ENCODE measurements at regions not wholly inside any gene's neighbourhood (a gene's known extent, or its start where the extent isn't known, plus 50 kb on each side); places are given as distances from the start of the nearest gene placed in this dataset.

DNA sequence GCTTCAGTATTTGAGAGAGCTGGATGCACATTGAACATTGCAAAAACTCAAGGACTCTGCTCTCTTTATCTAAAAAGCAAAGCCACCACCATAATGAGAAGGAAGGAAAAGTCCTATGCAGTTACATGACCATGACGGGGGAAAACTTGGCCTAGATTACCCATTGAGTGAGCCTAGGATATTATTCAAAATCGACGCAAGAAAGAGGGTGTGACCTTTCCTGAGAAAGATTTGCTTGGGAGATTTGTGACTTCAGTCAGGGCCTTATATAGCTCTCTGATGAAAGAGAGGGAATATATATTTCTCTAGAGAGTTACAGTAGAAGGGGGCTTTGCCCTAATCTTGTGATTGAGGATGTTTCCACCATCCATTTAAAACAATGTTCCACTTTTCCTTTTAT, 153.0 kb upstream of the DPYD start:
- Histone ChIP-seq H3K27ac (ENCODE audit: low read depth, low read length) (no peak overlapping the region), H3F3A (ENCODE audit: control insufficient read depth, insufficient read depth) (no peaks in the 10 kb centered on the region), H3K9me3 (ENCODE audit: control insufficient read depth, insufficient read depth, low read length) (no peaks in the 10 kb centered on the region), H3K79me2 (ENCODE audit: control insufficient read depth, low read length) (no peaks in the 10 kb centered on the region), H3K36me3 (ENCODE audit: control insufficient read depth, low read length) (no peaks in the 10 kb centered on the region), H3K9me2 (replicated peaks; ENCODE audit: control insufficient read depth, low read length) (no peaks in the 10 kb centered on the region), H3K4me3 (ENCODE audit: low read length) (no peak overlapping the region), H3K4me2 (ENCODE audit: low read length) (no peak overlapping the region), H4K20me1 (ENCODE audit: control insufficient read depth, insufficient read depth, low read depth, low read length) (no peaks in the 10 kb centered on the region), H3K27me3 (ENCODE audit: control insufficient read depth, low read length) (no peaks in the 10 kb centered on the region), H3K4me1 (ENCODE audit: control insufficient read depth, low read length) (no peaks in the 10 kb centered on the region)
- TF ChIP-seq EZH2phosphoT487 (IDR thresholded peaks at IDR 0.05; ENCODE audit: borderline replicate concordance, low read length), result no peak
- TF ChIP-seq, protein P1, sequence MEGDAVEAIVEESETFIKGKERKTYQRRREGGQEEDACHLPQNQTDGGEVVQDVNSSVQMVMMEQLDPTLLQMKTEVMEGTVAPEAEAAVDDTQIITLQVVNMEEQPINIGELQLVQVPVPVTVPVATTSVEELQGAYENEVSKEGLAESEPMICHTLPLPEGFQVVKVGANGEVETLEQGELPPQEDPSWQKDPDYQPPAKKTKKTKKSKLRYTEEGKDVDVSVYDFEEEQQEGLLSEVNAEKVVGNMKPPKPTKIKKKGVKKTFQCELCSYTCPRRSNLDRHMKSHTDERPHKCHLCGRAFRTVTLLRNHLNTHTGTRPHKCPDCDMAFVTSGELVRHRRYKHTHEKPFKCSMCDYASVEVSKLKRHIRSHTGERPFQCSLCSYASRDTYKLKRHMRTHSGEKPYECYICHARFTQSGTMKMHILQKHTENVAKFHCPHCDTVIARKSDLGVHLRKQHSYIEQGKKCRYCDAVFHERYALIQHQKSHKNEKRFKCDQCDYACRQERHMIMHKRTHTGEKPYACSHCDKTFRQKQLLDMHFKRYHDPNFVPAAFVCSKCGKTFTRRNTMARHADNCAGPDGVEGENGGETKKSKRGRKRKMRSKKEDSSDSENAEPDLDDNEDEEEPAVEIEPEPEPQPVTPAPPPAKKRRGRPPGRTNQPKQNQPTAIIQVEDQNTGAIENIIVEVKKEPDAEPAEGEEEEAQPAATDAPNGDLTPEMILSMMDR (IDR thresholded peaks at IDR 0.05; ENCODE audit: low read depth, low read length, poor library complexity, severe bottlenecking), result no peak

GRCh38 chr1:98073106-98073505, 152.3 kb upstream of the DPYD start:
- Histone ChIP-seq H3K9me2 (replicated peaks; ENCODE audit: control insufficient read depth, low read length) (no peaks in the 10 kb centered on the region), H3K27ac (ENCODE audit: low read depth, low read length) (no peak overlapping the region), H3K79me2 (ENCODE audit: control insufficient read depth, low read length) (no peaks in the 10 kb centered on the region), H4K20me1 (ENCODE audit: control insufficient read depth, insufficient read depth, low read depth, low read length) (no peaks in the 10 kb centered on the region), H3K36me3 (ENCODE audit: control insufficient read depth, low read length) (no peaks in the 10 kb centered on the region), H3K4me3 (ENCODE audit: low read length) (no peak overlapping the region), H3K9me3 (ENCODE audit: control insufficient read depth, insufficient read depth, low read length) (no peaks in the 10 kb centered on the region), H3K4me2 (ENCODE audit: low read length) (no peak overlapping the region), H3K4me1 (ENCODE audit: control insufficient read depth, low read length) (no peaks in the 10 kb centered on the region), H3F3A (ENCODE audit: control insufficient read depth, insufficient read depth) (no peaks in the 10 kb centered on the region), H3K27me3 (ENCODE audit: control insufficient read depth, low read length) (no peaks in the 10 kb centered on the region)
- TF ChIP-seq, protein P1 (IDR thresholded peaks at IDR 0.05; ENCODE audit: low read depth, low read length, poor library complexity, severe bottlenecking), result no peak
- TF ChIP-seq EZH2phosphoT487 (IDR thresholded peaks at IDR 0.05; ENCODE audit: borderline replicate concordance, low read length), result no peak

- Histone ChIP-seq H3K27me3 (ENCODE audit: control insufficient read depth, low read length) (no peaks in the 10 kb centered on the region), H3K4me1 (ENCODE audit: control insufficient read depth, low read length) (no peaks in the 10 kb centered on the region), H3K4me3 (ENCODE audit: low read length) (no peak overlapping the region), H3K4me2 (ENCODE audit: low read length) (no peak overlapping the region), H3K9me3 (ENCODE audit: control insufficient read depth, insufficient read depth, low read length) (no peaks in the 10 kb centered on the region), H4K20me1 (ENCODE audit: control insufficient read depth, insufficient read depth, low read depth, low read length) (no peaks in the 10 kb centered on the region), H3K79me2 (ENCODE audit: control insufficient read depth, low read length) (no peaks in the 10 kb centered on the region), H3K9me2 (replicated peaks; ENCODE audit: control insufficient read depth, low read length) (no peaks in the 10 kb centered on the region), H3K27ac (ENCODE audit: low read depth, low read length) (no peak overlapping the region), H3K36me3 (ENCODE audit: control insufficient read depth, low read length) (no peaks in the 10 kb centered on the region), H3F3A (ENCODE audit: control insufficient read depth, insufficient read depth) (no peaks in the 10 kb centered on the region)
- TF ChIP-seq EZH2phosphoT487 (IDR thresholded peaks at IDR 0.05; ENCODE audit: borderline replicate concordance, low read length), result no peak
- TF ChIP-seq, protein P1 (IDR thresholded peaks at IDR 0.05; ENCODE audit: low read depth, low read length, poor library complexity, severe bottlenecking), result no peak
These were observed 151.2 kb upstream of the DPYD start for GRCh38 chr1:98072047-98072446.

GRCh38 chr1:98068016-98068415, 147.2 kb upstream of the DPYD start:
- Histone ChIP-seq H3K4me2 (ENCODE audit: low read length) (no peak overlapping the region), H3K27me3 (ENCODE audit: control insufficient read depth, low read length) (no peaks in the 10 kb centered on the region), H3K9me2 (replicated peaks; ENCODE audit: control insufficient read depth, low read length) (no peaks in the 10 kb centered on the region), H3K4me1 (ENCODE audit: control insufficient read depth, low read length) (no peaks in the 10 kb centered on the region), H3K9me3 (ENCODE audit: control insufficient read depth, insufficient read depth, low read length) (no peaks in the 10 kb centered on the region), H3F3A (ENCODE audit: control insufficient read depth, insufficient read depth) (no peaks in the 10 kb centered on the region), H3K36me3 (ENCODE audit: control insufficient read depth, low read length) (no peaks in the 10 kb centered on the region), H3K4me3 (ENCODE audit: low read length) (no peak overlapping the region), H3K79me2 (ENCODE audit: control insufficient read depth, low read length) (no peaks in the 10 kb centered on the region), H4K20me1 (ENCODE audit: control insufficient read depth, insufficient read depth, low read depth, low read length) (no peaks in the 10 kb centered on the region), H3K27ac (ENCODE audit: low read depth, low read length) (no peak overlapping the region)
- TF ChIP-seq, protein P1 (IDR thresholded peaks at IDR 0.05; ENCODE audit: low read depth, low read length, poor library complexity, severe bottlenecking), result no peak
- no peak for TF ChIP-seq EZH2phosphoT487 (IDR thresholded peaks at IDR 0.05; ENCODE audit: borderline replicate concordance, low read length)

All from DOHH2 (cell line).